Bronchial epithelial cell (primary cell): ENCODE measurements at regions not wholly inside any gene's neighbourhood (a gene's known extent, or its start where the extent isn't known, plus 50 kb on each side); places are given as distances from the start of the nearest gene placed in this dataset.

Source experiments
- DNase-seq: peaks from one replicate; pipeline ENCODE4 v3.0.0-alpha.2; 2010; ENCODE audit warnings: low read depth
- FAIRE-seq: peaks from 2 replicates; lab custom pipeline; 2011; peaks lifted over from hg19 to GRCh38; lab: Jason Lieb, UNC
- H3K27me3 ChIP-seq: 2 replicates; pipeline ENCODE4 v1.5.1; 2011; ENCODE audit warnings: low read length; ENCODE audit not compliant: control insufficient read depth, insufficient read depth
- H3K36me3 ChIP-seq: 2 replicates; pipeline ENCODE4 v1.5.1; 2011; ENCODE audit warnings: low read length; ENCODE audit not compliant: control insufficient read depth, insufficient read depth
- H3K4me3 ChIP-seq: 2 replicates; pipeline ENCODE4 v1.5.1; 2011; ENCODE audit warnings: mild to moderate bottlenecking, low read depth, low read length, control low read depth
- TF ChIP-seq, protein P1 (sequence below): IDR thresholded peaks from 2 replicates; pipeline ENCODE4 v1.5.1; 2011; ENCODE audit warnings: mild to moderate bottlenecking, moderate library complexity, low read length, control low read depth, inconsistent platforms; ENCODE audit not compliant: insufficient read depth, severe bottlenecking

DNA sequence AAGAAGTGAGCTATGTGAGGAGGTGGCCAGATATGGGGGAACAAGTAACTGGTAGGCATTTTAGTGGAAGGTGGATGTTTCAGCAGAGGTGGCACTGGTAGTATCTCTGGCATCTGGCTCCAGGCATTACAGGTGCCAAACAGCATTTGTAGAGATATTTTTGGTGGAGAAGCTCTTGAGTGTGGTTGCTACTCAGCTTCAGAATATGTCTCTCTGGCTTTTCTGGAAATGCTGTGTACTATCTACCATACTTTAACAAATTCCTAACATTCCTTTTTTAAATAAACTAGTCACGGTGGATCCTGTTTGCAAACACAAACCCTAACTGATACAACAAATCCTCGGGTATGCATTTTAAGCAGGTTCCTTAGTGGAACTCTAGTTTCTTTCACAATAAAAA is 128.0 kb downstream of the BARX2 start:
- Histone ChIP-seq H3K27me3 (no peaks in the 10 kb centered on the region), H3K4me3 (no peak overlapping the region), H3K36me3 (no peaks in the 10 kb centered on the region)
- TF ChIP-seq, protein P1, sequence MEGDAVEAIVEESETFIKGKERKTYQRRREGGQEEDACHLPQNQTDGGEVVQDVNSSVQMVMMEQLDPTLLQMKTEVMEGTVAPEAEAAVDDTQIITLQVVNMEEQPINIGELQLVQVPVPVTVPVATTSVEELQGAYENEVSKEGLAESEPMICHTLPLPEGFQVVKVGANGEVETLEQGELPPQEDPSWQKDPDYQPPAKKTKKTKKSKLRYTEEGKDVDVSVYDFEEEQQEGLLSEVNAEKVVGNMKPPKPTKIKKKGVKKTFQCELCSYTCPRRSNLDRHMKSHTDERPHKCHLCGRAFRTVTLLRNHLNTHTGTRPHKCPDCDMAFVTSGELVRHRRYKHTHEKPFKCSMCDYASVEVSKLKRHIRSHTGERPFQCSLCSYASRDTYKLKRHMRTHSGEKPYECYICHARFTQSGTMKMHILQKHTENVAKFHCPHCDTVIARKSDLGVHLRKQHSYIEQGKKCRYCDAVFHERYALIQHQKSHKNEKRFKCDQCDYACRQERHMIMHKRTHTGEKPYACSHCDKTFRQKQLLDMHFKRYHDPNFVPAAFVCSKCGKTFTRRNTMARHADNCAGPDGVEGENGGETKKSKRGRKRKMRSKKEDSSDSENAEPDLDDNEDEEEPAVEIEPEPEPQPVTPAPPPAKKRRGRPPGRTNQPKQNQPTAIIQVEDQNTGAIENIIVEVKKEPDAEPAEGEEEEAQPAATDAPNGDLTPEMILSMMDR: no peak
- DNase-seq (no peak), FAIRE-seq (no peak)

DNA sequence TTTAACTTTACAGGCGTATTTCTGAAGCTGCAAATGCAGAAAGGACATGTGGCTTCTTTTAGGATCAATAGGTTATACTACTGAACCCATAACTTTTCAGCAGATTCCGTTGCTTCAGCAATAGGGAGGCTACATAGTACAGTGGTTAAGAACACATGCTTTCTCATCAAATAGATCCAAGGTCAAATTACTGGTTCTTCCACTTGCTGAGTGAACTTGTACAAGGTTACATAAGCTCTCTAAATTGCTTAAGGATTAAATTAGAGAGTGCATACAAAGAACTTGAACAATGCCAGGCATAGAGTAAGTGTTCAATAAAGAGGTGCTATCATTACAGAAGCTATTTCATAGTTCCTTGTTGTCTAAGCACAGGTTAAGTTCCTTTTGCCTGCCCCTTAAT is 129.6 kb downstream of the BARX2 start:
- no peak overlapping the region for H3K4me3 ChIP-seq

DNA sequence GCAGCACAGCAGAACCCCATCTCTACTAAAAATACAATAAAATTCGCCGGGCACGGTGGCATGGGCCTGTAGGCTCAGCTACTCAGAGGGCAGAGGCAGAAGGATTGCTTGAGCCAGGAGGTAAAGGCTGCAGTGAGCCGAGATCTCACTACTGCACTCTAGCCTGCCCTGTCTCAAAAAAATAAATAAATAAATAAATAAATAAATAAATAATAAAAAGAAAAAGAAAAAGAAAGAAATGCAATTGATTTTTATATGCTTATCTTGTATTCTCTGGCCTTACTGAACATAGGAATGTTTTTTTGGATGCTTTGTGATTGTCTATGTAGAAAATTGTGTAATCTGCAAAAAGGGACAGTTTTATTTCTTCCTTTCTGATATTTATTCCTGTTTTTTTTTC is 132.5 kb downstream of the BARX2 start:
- no peak overlapping the region for H3K4me3 ChIP-seq
- FAIRE-seq: no peak
- no peaks in the 10 kb centered on the region for H3K36me3 ChIP-seq
- H3K27me3 ChIP-seq: no peaks in the 10 kb centered on the region
- no peak for DNase-seq
- TF ChIP-seq, protein P1: no peak

More for the DNA sequence above, 129.6 kb downstream of the BARX2 start:
- H3K27me3 ChIP-seq: no peaks in the 10 kb centered on the region
- TF ChIP-seq, protein P1: no peak
- FAIRE-seq: no peak
- no peaks in the 10 kb centered on the region for H3K36me3 ChIP-seq
- DNase-seq: peak; percentile 26

DNA sequence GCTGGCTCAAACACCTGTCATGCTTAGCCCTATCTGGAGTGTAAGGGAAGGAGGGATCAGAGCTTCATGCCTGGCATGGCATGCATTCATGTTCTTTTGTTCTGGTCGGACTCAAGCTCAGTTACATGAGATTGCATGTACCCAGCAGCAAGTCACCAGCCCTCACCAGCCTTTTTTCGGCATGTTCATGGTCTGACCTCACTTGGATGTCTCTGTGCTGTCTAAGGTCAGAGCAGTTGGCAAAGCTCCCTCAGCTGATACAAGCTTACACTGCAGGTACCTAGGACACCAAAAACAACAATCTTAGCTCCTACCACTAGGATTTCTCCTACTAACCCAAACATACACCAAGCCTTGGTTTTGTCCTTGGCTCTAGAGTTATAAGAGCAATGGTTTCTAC is 152.6 kb downstream of the BARX2 start:
- H3K27me3 ChIP-seq: no peaks in the 10 kb centered on the region
- FAIRE-seq (peak; percentile 90), DNase-seq (no peak)
- H3K4me3 ChIP-seq: no peak overlapping the region
- no peaks in the 10 kb centered on the region for H3K36me3 ChIP-seq
- TF ChIP-seq, protein P1: no peak

DNA sequence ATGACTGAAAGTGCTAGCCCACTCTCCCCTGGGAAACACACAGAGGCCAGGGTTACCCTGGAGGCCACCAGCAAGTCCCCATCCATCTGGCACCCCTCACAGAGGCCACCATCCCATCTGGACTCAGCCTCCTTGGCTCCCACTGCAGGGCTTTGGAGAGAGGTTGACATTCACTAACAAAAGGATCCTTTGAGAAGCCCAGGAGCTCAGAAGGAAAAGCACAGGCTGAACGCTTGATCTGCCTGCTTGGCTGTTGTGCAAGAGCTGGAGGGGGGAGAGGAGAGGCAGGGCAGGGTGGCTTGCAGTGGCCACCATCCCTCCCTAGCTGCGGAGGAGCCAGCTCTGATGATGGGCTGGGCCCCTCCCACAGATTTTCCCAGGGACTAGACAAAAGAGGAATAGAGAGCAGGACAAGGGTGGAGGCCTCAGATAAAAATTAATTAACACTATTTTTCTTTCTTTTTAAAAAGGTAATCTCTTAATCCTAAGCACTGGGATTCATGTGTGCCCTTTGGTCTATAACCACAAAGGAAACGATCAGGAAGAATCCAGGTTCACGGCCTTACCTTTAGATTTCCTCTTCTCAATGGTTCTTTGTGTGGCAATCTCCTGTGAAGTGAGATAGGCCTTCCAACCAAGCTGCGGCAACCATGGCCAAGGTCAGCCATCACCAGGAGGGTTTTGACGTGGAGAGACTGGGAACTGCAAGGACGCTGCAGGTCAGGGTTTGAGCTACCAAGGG is 154.7 kb downstream of the BARX2 start:
- no peaks in the 10 kb centered on the region for H3K36me3 ChIP-seq

More for the DNA sequence above, 154.7 kb downstream of the BARX2 start:
- TF ChIP-seq, protein P1: no peak
- no peak for DNase-seq
- Histone ChIP-seq H3K4me3 (no peak overlapping the region), H3K27me3 (no peaks in the 10 kb centered on the region)
- no peak for FAIRE-seq
